ENCODE measurements at regions not wholly inside any gene's neighbourhood (a gene's known extent, or its start where the extent isn't known, plus 50 kb on each side); places are given as distances from the start of the nearest gene placed in this dataset.

GRCh38 chr2:156004459-156004858 is 328.1 kb downstream of the NR4A2 start:
- H3K9me3 Mint-ChIP-seq: peaks cover 2 to 3% of the 10 kb centered on the region in 2 experiments; a peak in 4 of 5 replicates
- no peak overlapping the region for H4K8ac ChIP-seq (replicated peaks; ENCODE audit: insufficient read length, low read depth, low read length)
- peaks cover 10% of the 10 kb centered on the region in 2 experiments for H3K4me1 Mint-ChIP-seq
- H2BK120ac ChIP-seq (ENCODE audit: low read depth, low read length, poor library complexity, severe bottlenecking): no peak overlapping the region
- no peak for DNase-seq
- no CpG with 5 or more reads among the region's 5 CpGs for WGBS (ENCODE audit: extremely low coverage, insufficient read length, low lambda C conversion rate)
- no peak overlapping the region for H4K5ac ChIP-seq (ENCODE audit: insufficient read length, low read depth, low read length)
- H2AFZ ChIP-seq (ENCODE audit: low read length): no peak overlapping the region
- no peak overlapping the region for H3T11ph ChIP-seq (ENCODE audit: low read length)
- no peak overlapping the region for H3K27ac ChIP-seq (ENCODE audit: insufficient read length, low read depth, low read length)
- no peak overlapping the region for H3K4me2 ChIP-seq (ENCODE audit: insufficient read depth, insufficient read length, low read length)
- H3K9ac ChIP-seq (ENCODE audit: extremely low read depth, insufficient read length, low read length): no peak overlapping the region
- no peak overlapping the region for H2BK5ac ChIP-seq (ENCODE audit: insufficient read length, low read length)
- no peak overlapping the region for H2AK5ac ChIP-seq (ENCODE audit: insufficient read length, low read length)
- no peak overlapping the region for H3K14ac ChIP-seq (ENCODE audit: insufficient read depth, low read length)
- no peak overlapping the region for H3K4ac ChIP-seq (ENCODE audit: low read depth, low read length)
- no peaks in the 10 kb centered on the region for H3K79me1 ChIP-seq (ENCODE audit: insufficient read depth, low read depth, low read length, poor library complexity, severe bottlenecking)
- peak overlapping the region in 1 of 3 experiments; percentile 42; a peak in 2 of 7 replicates for H3K27ac Mint-ChIP-seq
- H4K91ac ChIP-seq (ENCODE audit: insufficient read length, low read depth, low read length): no peak overlapping the region
- H3K27me3 Mint-ChIP-seq (ENCODE audit: low read depth): no peaks in the 10 kb centered on the region; the same call in 1 of the 2 replicates
- H3K4me3 Mint-ChIP-seq: no peak overlapping the region
- no peaks in the 10 kb centered on the region for H3K4me1 ChIP-seq (ENCODE audit: insufficient read depth, low read length)
- no peak overlapping the region for H2BK20ac ChIP-seq (ENCODE audit: low read depth, low read length, poor library complexity, severe bottlenecking)
- TF ChIP-seq CTCF (conservative IDR thresholded peaks at IDR 0.05): no peak
- no peak overlapping the region for H2BK12ac ChIP-seq (ENCODE audit: insufficient read length, low read depth, low read length)
- no peak overlapping the region for H3K18ac ChIP-seq (ENCODE audit: insufficient read length, low read depth, low read length)
- no peaks in the 10 kb centered on the region for H3K9me3 ChIP-seq (ENCODE audit: control insufficient read depth, low read depth, low read length)
- no peak overlapping the region for H3K56ac ChIP-seq (ENCODE audit: insufficient read length, low read depth, low read length)
- no peaks in the 10 kb centered on the region for H3K79me2 ChIP-seq (ENCODE audit: insufficient read depth, low read length)
- peaks cover 1 to 3% (median 3%) of the 10 kb centered on the region in 3 experiments; a peak in 5 of 7 replicates for H3K36me3 Mint-ChIP-seq (ENCODE audit: insufficient read depth in 1 of 3, low read depth in 3 of 3)
- H3K27me3 ChIP-seq (ENCODE audit: insufficient read depth, low read length): no peaks in the 10 kb centered on the region
- H3K23ac ChIP-seq (ENCODE audit: insufficient read length, low read depth, low read length): no peak overlapping the region
- no peaks in the 10 kb centered on the region for H4K20me1 ChIP-seq (ENCODE audit: control insufficient read depth, insufficient read depth, insufficient read length)
- H2BK15ac ChIP-seq (ENCODE audit: low read depth, low read length): no peak overlapping the region
- H3K23me2 ChIP-seq (ENCODE audit: insufficient read length, low read depth, low read length, poor library complexity, severe bottlenecking): no peaks in the 10 kb centered on the region

All from H9 (cell line).